HepG2 (cell line): ENCODE measurements at regions not wholly inside any gene's neighbourhood (a gene's known extent, or its start where the extent isn't known, plus 50 kb on each side); places are given as distances from the start of the nearest gene placed in this dataset.

Experiments
- ATAC-seq: fragments of 200-7000 bp; cut with Tn5 transposase; 3 replicates; pipeline ENCODE4 v1.9.1; 2020; ENCODE audit warnings: mild to moderate bottlenecking, moderate library complexity
- BruUV-seq: library from RNA; stranded (reverse); fragments of 400-500 nt; replicated peaks from 2 replicates; lab custom pipeline; 2021; lab: Mats Ljungman, UMichigan
- CTCF ChIA-PET: fragments of 300-600 bp; formaldehyde crosslinking; extraction: SDS; loops from one replicate; lab custom pipeline; 2021; ENCODE audit warnings: low total read pairs, inconsistent platforms, low intra/inter-chr PET ratio; lab: Yijun Ruan, JAX
- POLR2A ChIA-PET: fragments of 350-600 bp; sonication (Branson Sonifier 250); formaldehyde crosslinking; loops from one replicate; lab custom pipeline; 2020; ENCODE audit warnings: antibody characterized with exemption, inconsistent platforms; lab: Yijun Ruan, JAX
- DNase-seq: peaks from one replicate; pipeline ENCODE4 v3.0.0-alpha.2; 2015; ENCODE audit warnings: low spot score
- FAIRE-seq: peaks from 3 replicates; lab custom pipeline; 2011; peaks lifted over from hg19 to GRCh38; lab: Jason Lieb, UNC
- H2AFZ ChIP-seq: one replicate; pipeline ENCODE4 v1.6.1; 2011; ENCODE audit warnings: low read length, inconsistent platforms
- H3K27ac ChIP-seq: fragments of 300-600 bp; 3 replicates; pipeline ENCODE4 v1.8.0; 2011; ENCODE audit warnings: mixed run types, mild to moderate bottlenecking, mixed read lengths, low read length, inconsistent platforms; ENCODE audit not compliant: insufficient read depth; ENCODE audit errors: extremely low read length
- H3K27me3 ChIP-seq, 2 experiments: fragments of 200-600 bp in 1 of 2; 2 replicates in 1 of 2; 3 replicates in 1 of 2; pipeline versions ENCODE4 v1.6.0 to v1.8.0; 2011; ENCODE audit warnings: low read length in 2 of 2, mild to moderate bottlenecking in 2 of 2, moderate library complexity in 2 of 2, inconsistent platforms in 1 of 2; ENCODE audit not compliant: insufficient read depth in 2 of 2, control insufficient read depth in 1 of 2
- H3K36me3 ChIP-seq, 2 experiments: fragments of 200-600 bp in 1 of 2; replicated peaks in 1 of 2; 2 replicates in 1 of 2; 3 replicates in 1 of 2; pipeline versions ENCODE4 v1.5.1 to v1.8.0; 2011; ENCODE audit warnings: low read length in 2 of 2, inconsistent platforms in 1 of 2; ENCODE audit not compliant: insufficient read depth in 2 of 2, control insufficient read depth in 1 of 2
- H3K4me1 ChIP-seq: 2 replicates; pipeline ENCODE4 v1.5.1; 2012; ENCODE audit warnings: low read length, inconsistent platforms; ENCODE audit not compliant: insufficient read depth
- H3K4me2 ChIP-seq: 2 replicates; pipeline ENCODE4 v1.6.0; 2011; ENCODE audit warnings: low read depth, low read length, inconsistent platforms
- H3K4me3 ChIP-seq, 3 experiments: fragments of 200-600 bp in 1 of 3; sonication (generic), shearing (Covaris generic) in 1 of 3; replicated peaks in 1 of 3; 2 replicates each; pipeline ENCODE4 v1.5.1; 2011 to 2016; ENCODE audit warnings: low read length in 3 of 3, inconsistent platforms in 2 of 3, low read depth in 2 of 3, mild to moderate bottlenecking in 2 of 3, control low read depth in 1 of 3, mixed read lengths in 1 of 3; ENCODE audit not compliant: insufficient read depth in 1 of 3
- H3K79me2 ChIP-seq: one replicate; pipeline ENCODE4 v1.6.1; 2011; ENCODE audit warnings: low read length, inconsistent platforms; ENCODE audit not compliant: insufficient read depth
- H3K9ac ChIP-seq: 2 replicates; pipeline ENCODE4 v1.6.0; 2011; ENCODE audit warnings: mild to moderate bottlenecking, low read depth, low read length, inconsistent platforms; ENCODE audit not compliant: insufficient read depth
- H3K9me3 ChIP-seq: 2 replicates; pipeline ENCODE4 v1.5.1; 2012; ENCODE audit warnings: mild to moderate bottlenecking, low read length
- H4K20me1 ChIP-seq: 2 replicates; pipeline ENCODE4 v1.6.0; 2011; ENCODE audit warnings: inconsistent platforms, mild to moderate bottlenecking, low read length, moderate library complexity; ENCODE audit not compliant: insufficient read depth
- ATF3 ChIP-seq: sonication (generic); formaldehyde crosslinking; IDR thresholded peaks from 2 replicates; pipeline ENCODE4 v1.4.0; 2020; ENCODE audit warnings: missing genetic modification reagents
- E2F1 ChIP-seq: sonication (generic); formaldehyde crosslinking; IDR thresholded peaks from 2 replicates; pipeline ENCODE4 v1.5.0; 2020; ENCODE audit warnings: missing genetic modification reagents
- GTF3A ChIP-seq: sonication (generic); formaldehyde crosslinking; conservative IDR thresholded peaks from 2 replicates; pipeline ENCODE4 v1.4.0; 2020; ENCODE audit warnings: mild to moderate bottlenecking, missing genetic modification reagents
- HIVEP1 ChIP-seq: sonication (generic); formaldehyde crosslinking; IDR thresholded peaks from 2 replicates; pipeline ENCODE4 v1.4.0; 2020; ENCODE audit warnings: mild to moderate bottlenecking, missing genetic modification reagents
- HOMEZ ChIP-seq: IDR thresholded peaks from 2 replicates; pipeline ENCODE4 v1.6.1; 2016; ENCODE audit warnings: low read depth
- MIER3 ChIP-seq: IDR thresholded peaks from 2 replicates; pipeline ENCODE4 v1.6.1; 2016; ENCODE audit warnings: missing compliant biosample characterization, borderline replicate concordance
- MTA3 ChIP-seq: sonication (generic); formaldehyde crosslinking; IDR thresholded peaks from 2 replicates; pipeline ENCODE4 v1.4.0; 2020; ENCODE audit warnings: missing genetic modification reagents
- MTERF4 ChIP-seq: sonication (generic); formaldehyde crosslinking; IDR thresholded peaks from 2 replicates; pipeline ENCODE4 v1.8.0; 2023; ENCODE audit warnings: mild to moderate bottlenecking, missing genetic modification reagents
- THAP8 ChIP-seq: sonication (generic); formaldehyde crosslinking; IDR thresholded peaks from 2 replicates; pipeline ENCODE4 v1.5.1; 2020; ENCODE audit warnings: missing genetic modification reagents, mild to moderate bottlenecking, borderline replicate concordance
- TOE1 ChIP-seq: sonication (generic); formaldehyde crosslinking; IDR thresholded peaks from 2 replicates; pipeline ENCODE4 v1.4.0; 2020; ENCODE audit warnings: mild to moderate bottlenecking, missing genetic modification reagents
- ZBTB42 ChIP-seq: sonication (generic); formaldehyde crosslinking; IDR thresholded peaks from 2 replicates; pipeline ENCODE4 v1.5.0; 2020; ENCODE audit warnings: mild to moderate bottlenecking, missing genetic modification reagents
- ZNF274 ChIP-seq: sonication (generic); formaldehyde crosslinking; IDR thresholded peaks from 2 replicates; pipeline ENCODE4 v1.5.1; 2020; ENCODE audit warnings: mild to moderate bottlenecking, missing genetic modification reagents
- ZNF296 ChIP-seq: sonication (generic); formaldehyde crosslinking; conservative IDR thresholded peaks from 2 replicates; pipeline ENCODE4 v1.5.0; 2020; ENCODE audit warnings: mild to moderate bottlenecking, missing genetic modification reagents
- ZNF3 ChIP-seq: IDR thresholded peaks from 2 replicates; pipeline ENCODE4 v1.7.0; 2017; ENCODE audit warnings: inconsistent platforms
- ZNF674 ChIP-seq: sonication (generic); formaldehyde crosslinking; IDR thresholded peaks from 2 replicates; pipeline ENCODE4 v1.5.0; 2020; ENCODE audit warnings: low read depth, mild to moderate bottlenecking, missing genetic modification reagents
- ZNF691 ChIP-seq: sonication (generic); formaldehyde crosslinking; IDR thresholded peaks from 2 replicates; pipeline ENCODE4 v1.4.0; 2020; ENCODE audit warnings: missing genetic modification reagents, low read depth, mild to moderate bottlenecking, borderline replicate concordance
- ZZZ3 ChIP-seq: sonication (generic); formaldehyde crosslinking; IDR thresholded peaks from 2 replicates; pipeline ENCODE4 v1.4.0; 2020; ENCODE audit warnings: missing genetic modification reagents, mild to moderate bottlenecking, borderline replicate concordance
- WGBS: methylation state at CpG from one replicate; pipeline ENCODE4 v1.1.6; 2017; ENCODE audit warnings: low lambda C conversion rate; 5-methylcytosine and 5-hydroxymethylcytosine counted together
- in situ Hi-C: cut with HindIII; loops from 2 replicates; pipeline ENCODE4 v1.10.0; 2017; ENCODE audit warnings: low pct_unique_long_range_greater_than_20kb; ENCODE audit not compliant: extremely low pct_ligation_motif_present
- intact Hi-C: fragments of 100-400 bp; cut with micrococcal nuclease; formaldehyde crosslinking; loops from one replicate; pipeline ENCODE4 v1.10.0; 2022; ENCODE audit not compliant: unreplicated experiment

- CTCF ChIA-PET = no interaction called here
- H3K27ac ChIP-seq = no peak overlapping the region
- no peaks in the 10 kb centered on the region for H3K9me3 ChIP-seq
- no TSS peak for BruUV-seq
- no peak overlapping the region for H3K4me3 ChIP-seq
- DNase-seq = no peak
- ATAC-seq = no peak
- H2AFZ ChIP-seq = no peak overlapping the region
- TF ChIP-seq HOMEZ (CRISPR knock-in tag) (no peak), ZBTB42 (no peak), HIVEP1 (CRISPR knock-in tag) (no peak), ZNF274 (CRISPR knock-in tag) (no peak), GTF3A (CRISPR knock-in tag) (no peak), ZNF674 (no peak), MTA3 (CRISPR knock-in tag) (no peak), MIER3 (no peak), ATF3 (CRISPR knock-in tag) (no peak), MTERF4 (CRISPR knock-in tag) (no peak), ZZZ3 (CRISPR knock-in tag) (no peak), THAP8 (no peak), E2F1 (CRISPR knock-in tag) (no peak), ZNF3 (CRISPR knock-in tag) (no peak), ZNF691 (CRISPR knock-in tag) (no peak), ZNF296 (CRISPR knock-in tag) (no peak), TOE1 (CRISPR knock-in tag) (no peak)
- TF ChIP-seq, all 625 proteins: peak for 0
- WGBS = 29% methylated on average over 10 of the region's 10 CpGs
- Histone ChIP-seq H3K36me3 (no peaks in the 10 kb centered on the region), H3K4me1 (no peaks in the 10 kb centered on the region), H3K9ac (no peak overlapping the region), H4K20me1 (no peaks in the 10 kb centered on the region), H3K4me2 (no peak overlapping the region), H3K27me3 (peaks cover 0 to 24% of the 10 kb centered on the region in 2 experiments; a peak in 2 of 5 replicates), H3K79me2 (no peaks in the 10 kb centered on the region)
- POLR2A ChIA-PET = no interaction called here
- in situ Hi-C loops = no loop called here
- intact Hi-C loops = no loop called here
- no peak for FAIRE-seq
Measured at GRCh38 chr14:94971750-94972149, 185.6 kb downstream of the DICER1 start.
